ENCODE measurements at regions not wholly inside any gene's neighbourhood (a gene's known extent, or its start where the extent isn't known, plus 50 kb on each side); places are given as distances from the start of the nearest gene placed in this dataset.

DNA sequence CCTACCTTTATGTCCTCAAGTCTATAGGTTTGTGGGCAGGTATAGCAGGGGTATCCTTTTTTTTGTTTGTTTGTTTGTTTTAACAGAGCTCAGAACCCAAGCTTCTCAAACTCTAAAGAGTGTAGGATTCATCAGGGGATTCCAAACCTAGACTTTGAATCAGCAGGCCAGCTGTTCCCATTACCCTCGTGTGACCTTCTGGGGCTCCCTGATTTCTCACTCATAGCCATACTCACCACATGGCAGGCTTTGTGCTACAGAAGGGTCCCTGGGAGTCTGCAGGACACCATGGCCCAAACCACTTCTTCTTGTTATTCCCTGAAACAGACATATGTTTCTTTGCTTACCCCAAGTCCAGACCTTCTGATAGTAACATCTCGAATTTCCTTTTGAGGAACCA is 350.8 kb upstream of the TSHZ2 start:
- intact Hi-C loops (cut with micrococcal nuclease) = no loop called here
- Histone ChIP-seq H3K79me2 (ENCODE audit: insufficient read depth, low read length) (no peaks in the 10 kb centered on the region), H3K9me3 (ENCODE audit: control insufficient read depth in 1 of 2, insufficient read depth in 1 of 2, low read depth in 1 of 2, low read length in 2 of 2) (peaks cover 0 to 16% of the 10 kb centered on the region in 2 experiments; a peak in 1 of 4 replicates), H3K4me3 (replicated peaks in 1 of 2; ENCODE audit: low read depth in 1 of 2, low read length in 2 of 2) (no peak overlapping the region), H3K9me2 (ENCODE audit: insufficient read depth) (no peaks in the 10 kb centered on the region), H3K27ac (ENCODE audit: low read depth, low read length) (no peak overlapping the region), H3K4me1 (ENCODE audit: control insufficient read depth in 1 of 2, insufficient read depth in 2 of 2, low read length in 2 of 2) (no peaks in the 10 kb centered on the region), H3K27me3 (ENCODE audit: insufficient read depth, low read length) (no peaks in the 10 kb centered on the region), H4K20me1 (ENCODE audit: insufficient read depth) (no peaks in the 10 kb centered on the region), H2AFZ (ENCODE audit: low read depth, low read length, poor library complexity, severe bottlenecking) (no peak overlapping the region), H3K4me2 (ENCODE audit: low read length) (no peak overlapping the region), H3K9ac (ENCODE audit: low read length) (no peak overlapping the region), H3K36me3 (ENCODE audit: control insufficient read depth in 1 of 2, insufficient read depth in 2 of 2, low read length in 2 of 2) (no peaks in the 10 kb centered on the region)
- TF ChIP-seq, protein P1, sequence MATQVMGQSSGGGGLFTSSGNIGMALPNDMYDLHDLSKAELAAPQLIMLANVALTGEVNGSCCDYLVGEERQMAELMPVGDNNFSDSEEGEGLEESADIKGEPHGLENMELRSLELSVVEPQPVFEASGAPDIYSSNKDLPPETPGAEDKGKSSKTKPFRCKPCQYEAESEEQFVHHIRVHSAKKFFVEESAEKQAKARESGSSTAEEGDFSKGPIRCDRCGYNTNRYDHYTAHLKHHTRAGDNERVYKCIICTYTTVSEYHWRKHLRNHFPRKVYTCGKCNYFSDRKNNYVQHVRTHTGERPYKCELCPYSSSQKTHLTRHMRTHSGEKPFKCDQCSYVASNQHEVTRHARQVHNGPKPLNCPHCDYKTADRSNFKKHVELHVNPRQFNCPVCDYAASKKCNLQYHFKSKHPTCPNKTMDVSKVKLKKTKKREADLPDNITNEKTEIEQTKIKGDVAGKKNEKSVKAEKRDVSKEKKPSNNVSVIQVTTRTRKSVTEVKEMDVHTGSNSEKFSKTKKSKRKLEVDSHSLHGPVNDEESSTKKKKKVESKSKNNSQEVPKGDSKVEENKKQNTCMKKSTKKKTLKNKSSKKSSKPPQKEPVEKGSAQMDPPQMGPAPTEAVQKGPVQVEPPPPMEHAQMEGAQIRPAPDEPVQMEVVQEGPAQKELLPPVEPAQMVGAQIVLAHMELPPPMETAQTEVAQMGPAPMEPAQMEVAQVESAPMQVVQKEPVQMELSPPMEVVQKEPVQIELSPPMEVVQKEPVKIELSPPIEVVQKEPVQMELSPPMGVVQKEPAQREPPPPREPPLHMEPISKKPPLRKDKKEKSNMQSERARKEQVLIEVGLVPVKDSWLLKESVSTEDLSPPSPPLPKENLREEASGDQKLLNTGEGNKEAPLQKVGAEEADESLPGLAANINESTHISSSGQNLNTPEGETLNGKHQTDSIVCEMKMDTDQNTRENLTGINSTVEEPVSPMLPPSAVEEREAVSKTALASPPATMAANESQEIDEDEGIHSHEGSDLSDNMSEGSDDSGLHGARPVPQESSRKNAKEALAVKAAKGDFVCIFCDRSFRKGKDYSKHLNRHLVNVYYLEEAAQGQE (IDR thresholded peaks at IDR 0.05; ENCODE audit: low read depth) = no peak
- TF ChIP-seq POLR2A (IDR thresholded peaks at IDR 0.05; ENCODE audit: borderline replicate concordance, extremely low read depth, insufficient read depth, insufficient read length) = no peak
- TF ChIP-seq, protein P2, sequence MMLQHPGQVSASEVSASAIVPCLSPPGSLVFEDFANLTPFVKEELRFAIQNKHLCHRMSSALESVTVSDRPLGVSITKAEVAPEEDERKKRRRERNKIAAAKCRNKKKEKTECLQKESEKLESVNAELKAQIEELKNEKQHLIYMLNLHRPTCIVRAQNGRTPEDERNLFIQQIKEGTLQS (IDR thresholded peaks at IDR 0.05) = no peak
- TF ChIP-seq FOSL1 (IDR thresholded peaks at IDR 0.05; ENCODE audit: low read depth) = no peak
- no peak for TF ChIP-seq EZH2phosphoT487 (IDR thresholded peaks at IDR 0.05; ENCODE audit: borderline replicate concordance)
- TF ChIP-seq EGR1 (IDR thresholded peaks at IDR 0.05; ENCODE audit: low read depth) = no peak
- TF ChIP-seq SP1 (IDR thresholded peaks at IDR 0.05; ENCODE audit: low read depth) = no peak
- no peak for TF ChIP-seq JUND (IDR thresholded peaks at IDR 0.05)
- TF ChIP-seq, protein P3, sequence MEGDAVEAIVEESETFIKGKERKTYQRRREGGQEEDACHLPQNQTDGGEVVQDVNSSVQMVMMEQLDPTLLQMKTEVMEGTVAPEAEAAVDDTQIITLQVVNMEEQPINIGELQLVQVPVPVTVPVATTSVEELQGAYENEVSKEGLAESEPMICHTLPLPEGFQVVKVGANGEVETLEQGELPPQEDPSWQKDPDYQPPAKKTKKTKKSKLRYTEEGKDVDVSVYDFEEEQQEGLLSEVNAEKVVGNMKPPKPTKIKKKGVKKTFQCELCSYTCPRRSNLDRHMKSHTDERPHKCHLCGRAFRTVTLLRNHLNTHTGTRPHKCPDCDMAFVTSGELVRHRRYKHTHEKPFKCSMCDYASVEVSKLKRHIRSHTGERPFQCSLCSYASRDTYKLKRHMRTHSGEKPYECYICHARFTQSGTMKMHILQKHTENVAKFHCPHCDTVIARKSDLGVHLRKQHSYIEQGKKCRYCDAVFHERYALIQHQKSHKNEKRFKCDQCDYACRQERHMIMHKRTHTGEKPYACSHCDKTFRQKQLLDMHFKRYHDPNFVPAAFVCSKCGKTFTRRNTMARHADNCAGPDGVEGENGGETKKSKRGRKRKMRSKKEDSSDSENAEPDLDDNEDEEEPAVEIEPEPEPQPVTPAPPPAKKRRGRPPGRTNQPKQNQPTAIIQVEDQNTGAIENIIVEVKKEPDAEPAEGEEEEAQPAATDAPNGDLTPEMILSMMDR (IDR thresholded peaks at IDR 0.05 in 2 of 3, conservative IDR thresholded peaks at IDR 0.05 in 1 of 3; ENCODE audit: borderline replicate concordance in 1 of 3, insufficient read depth in 1 of 3, low read depth in 2 of 3, low read length in 2 of 3) = no peak
- BruUV-seq (replicated peaks) = no TSS peak
- CTCF ChIA-PET = no interaction called here
- POLR2A ChIA-PET = no interaction called here
- RAD21 ChIA-PET (ENCODE audit: low non-redundant PET in 1 of 2, low total read pairs in 2 of 2, uncharacterized antibody in 2 of 2, unreplicated experiment in 2 of 2) = no interaction called here
- ATAC-seq = no peak
- no peak for DNase-seq (ENCODE audit: low read depth, low spot score)

Measured in HCT116 (cell line).